IMR-90 (cell line): ENCODE measurements at regions not wholly inside any gene's neighbourhood (a gene's known extent, or its start where the extent isn't known, plus 50 kb on each side); places are given as distances from the start of the nearest gene placed in this dataset.

ENCODE experiments used
- ATAC-seq: fragments of 200-7000 bp; cut with Tn5 transposase; 2 replicates; pipeline ENCODE4 v1.9.1; 2020; ENCODE audit warnings: low read depth, mild to moderate bottlenecking, moderate library complexity
- BruUV-seq: library from RNA; stranded (reverse); fragments of 400-500 nt; replicated peaks from 2 replicates; lab custom pipeline; 2021; lab: Mats Ljungman, UMichigan
- CTCF ChIA-PET: fragments of 300-600 bp; formaldehyde crosslinking; extraction: SDS; loops from one replicate; lab custom pipeline; 2021; ENCODE audit warnings: antibody characterized with exemption; lab: Yijun Ruan, JAX
- POLR2A ChIA-PET: fragments of 300-600 bp; sonication (Branson Sonifier 250); formaldehyde crosslinking; loops from one replicate; lab custom pipeline; 2022; ENCODE audit warnings: antibody characterized with exemption; ENCODE audit not compliant: unreplicated experiment; lab: Charles Lee
- DNase-seq: peaks from one replicate; pipeline ENCODE4 v3.0.0; 2013
- H2AFZ ChIP-seq: replicated peaks from 2 replicates; pipeline ENCODE3; 2013; ENCODE audit warnings: low read length, mild to moderate bottlenecking; ENCODE audit not compliant: poor library complexity
- H2AK5ac ChIP-seq: 2 replicates; pipeline ENCODE4 v1.6.1; 2013; ENCODE audit warnings: low read depth, low read length, inconsistent platforms
- H2AK9ac ChIP-seq: replicated peaks from 2 replicates; pipeline ENCODE3; 2013; ENCODE audit warnings: mild to moderate bottlenecking, low read depth, low read length, moderate library complexity; ENCODE audit not compliant: poor library complexity
- H2BK120ac ChIP-seq: 2 replicates; pipeline ENCODE4 v1.6.1; 2013; ENCODE audit warnings: low read depth, low read length, inconsistent platforms
- H2BK15ac ChIP-seq: 3 replicates; pipeline ENCODE4 v1.6.1; 2013; ENCODE audit warnings: low read depth, low read length, inconsistent platforms
- H2BK20ac ChIP-seq: 2 replicates; pipeline ENCODE4 v1.6.1; 2013; ENCODE audit warnings: low read depth, mild to moderate bottlenecking, inconsistent platforms, low read length, moderate library complexity
- H2BK5ac ChIP-seq: 2 replicates; pipeline ENCODE4 v1.6.1; 2013; ENCODE audit warnings: mild to moderate bottlenecking, low read depth, low read length, inconsistent platforms; ENCODE audit not compliant: poor library complexity, severe bottlenecking
- H3K14ac ChIP-seq: replicated peaks from 2 replicates; pipeline ENCODE4 v1.6.1; 2013; ENCODE audit warnings: low read depth, low read length, inconsistent platforms
- H3K18ac ChIP-seq: 2 replicates; pipeline ENCODE4 v1.6.1; 2013; ENCODE audit warnings: low read depth, low read length, control low read depth
- H3K23ac ChIP-seq: 2 replicates; pipeline ENCODE4 v1.6.1; 2013; ENCODE audit warnings: low read depth, low read length, inconsistent platforms
- H3K27ac ChIP-seq: 2 replicates; pipeline ENCODE4 v1.5.1; 2013; ENCODE audit warnings: mild to moderate bottlenecking, control low read depth, low read length; ENCODE audit not compliant: insufficient read depth
- H3K27me3 ChIP-seq: 2 replicates; pipeline ENCODE4 v1.6.1; 2013; ENCODE audit warnings: low read length; ENCODE audit not compliant: control insufficient read depth, insufficient read depth
- H3K36me3 ChIP-seq: 2 replicates; pipeline ENCODE4 v1.6.1; 2013; ENCODE audit warnings: low read length, mixed read lengths; ENCODE audit not compliant: control insufficient read depth, insufficient read depth
- H3K4ac ChIP-seq: 2 replicates; pipeline ENCODE4 v1.6.1; 2013; ENCODE audit warnings: low read depth, low read length, inconsistent platforms
- H3K4me1 ChIP-seq: 2 replicates; pipeline ENCODE4 v1.6.1; 2013; ENCODE audit warnings: low read length, mixed read lengths; ENCODE audit not compliant: control insufficient read depth, insufficient read depth
- H3K4me2 ChIP-seq: 2 replicates; pipeline ENCODE4 v1.6.1; 2013; ENCODE audit warnings: low read depth, mild to moderate bottlenecking, control low read depth, low read length, moderate library complexity
- H3K4me3 ChIP-seq: 2 replicates; pipeline ENCODE4 v1.5.1; 2013; ENCODE audit warnings: low read depth, mild to moderate bottlenecking, control low read depth, low read length, moderate library complexity; ENCODE audit not compliant: insufficient read depth
- H3K56ac ChIP-seq: 2 replicates; pipeline ENCODE4 v1.6.1; 2013; ENCODE audit warnings: low read length, inconsistent platforms; ENCODE audit not compliant: insufficient read depth; ENCODE audit errors: extremely low read depth
- H3K79me1 ChIP-seq, 2 experiments: 2 replicates each; pipeline ENCODE4 v1.6.1; 2013; ENCODE audit warnings: low read length in 2 of 2, inconsistent platforms in 1 of 2, low read depth in 1 of 2
- H3K9ac ChIP-seq: 2 replicates; pipeline ENCODE4 v1.6.1; 2013; ENCODE audit warnings: low read depth, low read length, control low read depth
- H3K9me1 ChIP-seq: 2 replicates; pipeline ENCODE4 v1.6.1; 2013; ENCODE audit warnings: low read length, inconsistent platforms; ENCODE audit not compliant: insufficient read depth
- H3K9me3 ChIP-seq: 2 replicates; pipeline ENCODE4 v1.6.1; 2013; ENCODE audit warnings: low read length; ENCODE audit not compliant: control insufficient read depth, insufficient read depth
- H4K20me1 ChIP-seq: 2 replicates; pipeline ENCODE4 v1.6.1; 2013; ENCODE audit warnings: low read length, inconsistent platforms; ENCODE audit not compliant: insufficient read depth
- H4K5ac ChIP-seq: 2 replicates; pipeline ENCODE4 v1.6.1; 2013; ENCODE audit warnings: mild to moderate bottlenecking, low read depth, low read length, control low read depth
- H4K8ac ChIP-seq, 2 experiments: 2 replicates each; pipeline ENCODE4 v1.6.1; 2013; ENCODE audit warnings: low read depth in 2 of 2, low read length in 2 of 2, control low read depth in 1 of 2, inconsistent platforms in 1 of 2
- H4K91ac ChIP-seq: 2 replicates; pipeline ENCODE4 v1.6.1; 2013; ENCODE audit warnings: low read depth, low read length, inconsistent platforms; ENCODE audit not compliant: insufficient read depth
- CTCF ChIP-seq: conservative IDR thresholded peaks from 2 replicates; pipeline ENCODE4 v1.5.1; 2012; ENCODE audit warnings: mild to moderate bottlenecking, low read depth, low read length, improper control_type of control experiment
- ELK1 ChIP-seq: fragments of 150-350 bp; IDR thresholded peaks from 2 replicates; pipeline ENCODE4 v1.6.1; 2016; ENCODE audit warnings: low read depth, mild to moderate bottlenecking, low read length, moderate library complexity, borderline replicate concordance
- MAZ ChIP-seq: IDR thresholded peaks from 2 replicates; pipeline ENCODE4 v1.6.1; 2012; ENCODE audit warnings: low read depth, mild to moderate bottlenecking, low read length, improper control_type of control experiment, moderate library complexity, borderline replicate concordance
- MXI1 ChIP-seq: IDR thresholded peaks from 2 replicates; pipeline ENCODE4 v1.6.1; 2012; ENCODE audit warnings: low read depth, mild to moderate bottlenecking, low read length, moderate library complexity, borderline replicate concordance
- RAD21 ChIP-seq: IDR thresholded peaks from 2 replicates; pipeline ENCODE4 v1.6.1; 2012; ENCODE audit warnings: low read length, improper control_type of control experiment
- RCOR1 ChIP-seq: IDR thresholded peaks from 2 replicates; pipeline ENCODE4 v1.6.1; 2012; ENCODE audit warnings: mild to moderate bottlenecking, low read length, improper control_type of control experiment; ENCODE audit not compliant: insufficient replicate concordance
- RFX5 ChIP-seq: IDR thresholded peaks from 2 replicates; pipeline ENCODE4 v1.8.0; 2012; ENCODE audit warnings: low read depth, mild to moderate bottlenecking, low read length, moderate library complexity
- SMC3 ChIP-seq: fragments of 150-350 bp; IDR thresholded peaks from 2 replicates; pipeline ENCODE4 v1.6.1; 2016; ENCODE audit warnings: low read depth, mild to moderate bottlenecking, antibody characterized with exemption, low read length, moderate library complexity
- WGBS, 2 experiments: methylation state at CpG; one replicate each; pipeline versions ENCODE4 v1.1.5 to v1.1.7; 2013; ENCODE audit warnings: missing lambda C conversion rate in 2 of 2; ENCODE audit not compliant: insufficient read length in 1 of 2; ENCODE audit errors: extremely low coverage in 2 of 2; 5-methylcytosine and 5-hydroxymethylcytosine counted together
- dilution Hi-C: fragments of 300-500 bp; cut with HindIII; formaldehyde crosslinking; loops from one replicate; pipeline ENCODE4 v1.14.3; 2018; ENCODE audit warnings: low sequenced_read_pairs; ENCODE audit not compliant: unreplicated experiment
- in situ Hi-C: fragments of 300-500 bp; cut with MboI; formaldehyde crosslinking; loops from 3 replicates; pipeline ENCODE4 v1.14.3; 2019; ENCODE audit warnings: low sequenced_read_pairs, inconsistent platforms, mixed read lengths
- intact Hi-C: fragments of 100-400 bp; cut with micrococcal nuclease; formaldehyde crosslinking; loops from 2 replicates; pipeline ENCODE4 v1.10.0; 2022

- no peak overlapping the region for H2BK15ac ChIP-seq
- no peak for ATAC-seq
- H2BK5ac ChIP-seq = no peak overlapping the region
- no TSS peak for BruUV-seq
- H3K4me3 ChIP-seq = no peak overlapping the region
- no peak overlapping the region for H4K8ac ChIP-seq
- no peak overlapping the region for H3K18ac ChIP-seq
- H3K23ac ChIP-seq = no peak overlapping the region
- no peak overlapping the region for H3K9ac ChIP-seq
- no peak overlapping the region for H4K91ac ChIP-seq
- ChIA-PET CTCF (no interaction called here), POLR2A (no interaction called here)
- TF ChIP-seq SMC3 (no peak), RCOR1 (no peak), RAD21 (no peak), ELK1 (no peak), RFX5 (no peak), CTCF (no peak), MAZ (no peak), MXI1 (no peak)
- dilution Hi-C loops = no loop called here
- no peaks in the 10 kb centered on the region for H3K36me3 ChIP-seq
- H2AK9ac ChIP-seq = no peak overlapping the region
- no CpG with 5 or more reads among the region's 3 CpGs for WGBS, 2 experiments
- no peaks in the 10 kb centered on the region for H3K9me3 ChIP-seq
- no peak overlapping the region for H2AK5ac ChIP-seq
- no peaks in the 10 kb centered on the region for H3K9me1 ChIP-seq
- no peaks in the 10 kb centered on the region for H3K4me1 ChIP-seq
- H3K56ac ChIP-seq = no peak overlapping the region
- in situ Hi-C loops = no loop called here
- H2BK20ac ChIP-seq = no peak overlapping the region
- no peak for DNase-seq
- peaks cover 1% of the 10 kb centered on the region; the same call in 1 of the 2 replicates for H3K27me3 ChIP-seq
- intact Hi-C loops = no loop called here
- no peak overlapping the region for H3K4me2 ChIP-seq
- H3K4ac ChIP-seq = no peak overlapping the region
- no peaks in the 10 kb centered on the region for H4K20me1 ChIP-seq
- no peak overlapping the region for H3K27ac ChIP-seq
- no peak overlapping the region for H3K14ac ChIP-seq
- no peak overlapping the region for H2BK120ac ChIP-seq
- no peak overlapping the region for H2AFZ ChIP-seq
- no peak overlapping the region for H4K5ac ChIP-seq
- no peaks in the 10 kb centered on the region for H3K79me1 ChIP-seq
Observed at GRCh38 chr13:59126474-59126873, 1037.3 kb downstream of the DIAPH3 start.
